Neural cell (in vitro differentiated cells): ENCODE measurements at regions not wholly inside any gene's neighbourhood (a gene's known extent, or its start where the extent isn't known, plus 50 kb on each side); places are given as distances from the start of the nearest gene placed in this dataset.

ENCODE experiments used
- EZH2 ChIP-seq: fragments of 200-600, 300-800 bp; shearing (Covaris generic), sonication (generic); IDR thresholded peaks from 2 replicates; pipeline ENCODE4 v1.6.1; 2014; ENCODE audit warnings: antibody characterized with exemption, low read length, borderline replicate concordance, mild to moderate bottlenecking; ENCODE audit not compliant: insufficient read depth, poor library complexity, severe bottlenecking
- POLR2AphosphoS5 ChIP-seq: IDR thresholded peaks from 2 replicates; pipeline ENCODE4 v1.6.1; 2012
- TAF1 ChIP-seq: IDR thresholded peaks from 2 replicates; pipeline ENCODE4 v1.6.1; 2012; ENCODE audit warnings: low read depth
- TF ChIP-seq, protein P1 (sequence below): fragments of 450-650 bp; IDR thresholded peaks from 2 replicates; pipeline ENCODE4 v1.5.1; 2014; ENCODE audit warnings: antibody characterized with exemption, mild to moderate bottlenecking, moderate library complexity; ENCODE audit not compliant: poor library complexity, severe bottlenecking
- TF ChIP-seq, protein P2 (sequence below): IDR thresholded peaks from 2 replicates; pipeline ENCODE4 v1.6.1; 2012; ENCODE audit warnings: borderline replicate concordance

DNA sequence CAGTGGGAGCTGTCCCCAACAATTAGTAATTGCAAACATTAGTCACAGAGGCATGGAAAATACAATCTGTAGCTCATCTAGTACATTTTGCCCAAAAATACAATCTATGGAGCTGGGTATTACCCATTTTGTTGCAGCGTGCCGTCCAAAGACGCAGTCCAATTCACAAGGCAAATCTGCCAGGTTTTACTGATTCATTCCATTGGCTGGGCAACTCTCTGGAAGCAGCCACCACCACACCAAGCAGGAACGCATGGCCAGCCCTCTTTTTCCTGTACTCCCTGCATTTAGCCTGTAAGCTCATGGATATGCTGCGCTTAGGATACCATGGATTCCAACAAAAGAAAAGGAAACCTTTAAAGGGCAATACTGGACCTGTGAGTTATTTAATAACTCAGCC is 60.5 kb upstream of the ARRDC4 start:
- TF ChIP-seq TAF1 (no peak), POLR2AphosphoS5 (no peak), EZH2 (no peak)
- TF ChIP-seq, protein P1, sequence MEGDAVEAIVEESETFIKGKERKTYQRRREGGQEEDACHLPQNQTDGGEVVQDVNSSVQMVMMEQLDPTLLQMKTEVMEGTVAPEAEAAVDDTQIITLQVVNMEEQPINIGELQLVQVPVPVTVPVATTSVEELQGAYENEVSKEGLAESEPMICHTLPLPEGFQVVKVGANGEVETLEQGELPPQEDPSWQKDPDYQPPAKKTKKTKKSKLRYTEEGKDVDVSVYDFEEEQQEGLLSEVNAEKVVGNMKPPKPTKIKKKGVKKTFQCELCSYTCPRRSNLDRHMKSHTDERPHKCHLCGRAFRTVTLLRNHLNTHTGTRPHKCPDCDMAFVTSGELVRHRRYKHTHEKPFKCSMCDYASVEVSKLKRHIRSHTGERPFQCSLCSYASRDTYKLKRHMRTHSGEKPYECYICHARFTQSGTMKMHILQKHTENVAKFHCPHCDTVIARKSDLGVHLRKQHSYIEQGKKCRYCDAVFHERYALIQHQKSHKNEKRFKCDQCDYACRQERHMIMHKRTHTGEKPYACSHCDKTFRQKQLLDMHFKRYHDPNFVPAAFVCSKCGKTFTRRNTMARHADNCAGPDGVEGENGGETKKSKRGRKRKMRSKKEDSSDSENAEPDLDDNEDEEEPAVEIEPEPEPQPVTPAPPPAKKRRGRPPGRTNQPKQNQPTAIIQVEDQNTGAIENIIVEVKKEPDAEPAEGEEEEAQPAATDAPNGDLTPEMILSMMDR = no peak
- TF ChIP-seq, protein P2, sequence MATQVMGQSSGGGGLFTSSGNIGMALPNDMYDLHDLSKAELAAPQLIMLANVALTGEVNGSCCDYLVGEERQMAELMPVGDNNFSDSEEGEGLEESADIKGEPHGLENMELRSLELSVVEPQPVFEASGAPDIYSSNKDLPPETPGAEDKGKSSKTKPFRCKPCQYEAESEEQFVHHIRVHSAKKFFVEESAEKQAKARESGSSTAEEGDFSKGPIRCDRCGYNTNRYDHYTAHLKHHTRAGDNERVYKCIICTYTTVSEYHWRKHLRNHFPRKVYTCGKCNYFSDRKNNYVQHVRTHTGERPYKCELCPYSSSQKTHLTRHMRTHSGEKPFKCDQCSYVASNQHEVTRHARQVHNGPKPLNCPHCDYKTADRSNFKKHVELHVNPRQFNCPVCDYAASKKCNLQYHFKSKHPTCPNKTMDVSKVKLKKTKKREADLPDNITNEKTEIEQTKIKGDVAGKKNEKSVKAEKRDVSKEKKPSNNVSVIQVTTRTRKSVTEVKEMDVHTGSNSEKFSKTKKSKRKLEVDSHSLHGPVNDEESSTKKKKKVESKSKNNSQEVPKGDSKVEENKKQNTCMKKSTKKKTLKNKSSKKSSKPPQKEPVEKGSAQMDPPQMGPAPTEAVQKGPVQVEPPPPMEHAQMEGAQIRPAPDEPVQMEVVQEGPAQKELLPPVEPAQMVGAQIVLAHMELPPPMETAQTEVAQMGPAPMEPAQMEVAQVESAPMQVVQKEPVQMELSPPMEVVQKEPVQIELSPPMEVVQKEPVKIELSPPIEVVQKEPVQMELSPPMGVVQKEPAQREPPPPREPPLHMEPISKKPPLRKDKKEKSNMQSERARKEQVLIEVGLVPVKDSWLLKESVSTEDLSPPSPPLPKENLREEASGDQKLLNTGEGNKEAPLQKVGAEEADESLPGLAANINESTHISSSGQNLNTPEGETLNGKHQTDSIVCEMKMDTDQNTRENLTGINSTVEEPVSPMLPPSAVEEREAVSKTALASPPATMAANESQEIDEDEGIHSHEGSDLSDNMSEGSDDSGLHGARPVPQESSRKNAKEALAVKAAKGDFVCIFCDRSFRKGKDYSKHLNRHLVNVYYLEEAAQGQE = no peak
